ENCODE measurements at regions not wholly inside any gene's neighbourhood (a gene's known extent, or its start where the extent isn't known, plus 50 kb on each side); places are given as distances from the start of the nearest gene placed in this dataset.

GRCh38 chr2:104574367-104574766 lies 279.5 kb upstream of the POU3F3 start:
- TF ChIP-seq L3MBTL2 (conservative IDR thresholded peaks at IDR 0.05): no peak
- no peak for TF ChIP-seq ELF4 (IDR thresholded peaks at IDR 0.05)
- TF ChIP-seq CTBP1 (IDR thresholded peaks at IDR 0.05; ENCODE audit: borderline replicate concordance): no peak
- TF ChIP-seq BHLHE40 (IDR thresholded peaks at IDR 0.05; ENCODE audit: borderline replicate concordance): no peak
- no peak for TF ChIP-seq FOXK2 (IDR thresholded peaks at IDR 0.05)
- no peak for TF ChIP-seq SUZ12 (IDR thresholded peaks at IDR 0.05)
